NCI-H146 treated with DMSO at 0.1 percent for 48 hours (cell line): ENCODE measurements at regions not wholly inside any gene's neighbourhood (a gene's known extent, or its start where the extent isn't known, plus 50 kb on each side); places are given as distances from the start of the nearest gene placed in this dataset.

Source experiments
- DNase-seq: peaks from one replicate; lab custom pipeline; 2025; ENCODE audit not compliant: unreplicated experiment; lab: John Stamatoyannopoulos, UW

GRCh38 chr1:109826930-109827349 lies 63.2 kb upstream of the EPS8L3 start:
- DNase-seq = no peak

- DNase-seq = no peak
Observed at GRCh38 chr1:109826446-109826845, 62.7 kb upstream of the EPS8L3 start.

GRCh38 chr1:109824349-109825115 lies 60.8 kb upstream of the EPS8L3 start:
- no peak for DNase-seq

- DNase-seq = no peak
Observed at GRCh38 chr1:109823543-109824348, 60.0 kb upstream of the EPS8L3 start.

- DNase-seq = no peak
Observed at GRCh38 chr1:109822749-109823542, 59.2 kb upstream of the EPS8L3 start.

- DNase-seq = no peak
Observed at GRCh38 chr1:109821831-109822745, 58.4 kb upstream of the EPS8L3 start.

- no peak for DNase-seq
Observed at GRCh38 chr1:109821221-109821669, 57.5 kb upstream of the EPS8L3 start.

- DNase-seq = no peak
Observed at GRCh38 chr1:109819906-109820305, 56.2 kb upstream of the EPS8L3 start.

- DNase-seq = no peak
Observed at GRCh38 chr1:109818988-109819764, 55.5 kb upstream of the EPS8L3 start.

- no peak for DNase-seq
Observed at GRCh38 chr1:109818271-109818987, 54.7 kb upstream of the EPS8L3 start.

GRCh38 chr1:109817881-109818270 lies 54.2 kb upstream of the EPS8L3 start:
- DNase-seq = no peak

GRCh38 chr1:109816975-109817535 lies 53.3 kb upstream of the EPS8L3 start:
- DNase-seq = no peak

GRCh38 chr1:109816175-109816811 lies 52.6 kb upstream of the EPS8L3 start:
- DNase-seq = peak; percentile 66

GRCh38 chr1:109815809-109816174 lies 52.1 kb upstream of the EPS8L3 start:
- DNase-seq = no peak

GRCh38 chr1:109814993-109815786 lies 51.5 kb upstream of the EPS8L3 start:
- DNase-seq = no peak

- DNase-seq = no peak
Observed at GRCh38 chr1:109814223-109814622, 50.5 kb upstream of the EPS8L3 start.
